SK-N-SH treated with all-trans-retinoic acid at 6 μM for 48 hours (cell line): ENCODE measurements at regions not wholly inside any gene's neighbourhood (a gene's known extent, or its start where the extent isn't known, plus 50 kb on each side); places are given as distances from the start of the nearest gene placed in this dataset.

Source experiments
- ARNTL ChIP-seq: fragments of 450-650 bp; formaldehyde crosslinking; IDR thresholded peaks from 2 replicates; pipeline ENCODE4 v1.5.0; 2020; ENCODE audit warnings: low read depth, mild to moderate bottlenecking, moderate library complexity, borderline replicate concordance
- BACH2 ChIP-seq: fragments of 250-450 bp; sonication (Bioruptor Pico); IDR thresholded peaks from 2 replicates; pipeline ENCODE4 v1.9.0; 2021; ENCODE audit warnings: mild to moderate bottlenecking, borderline replicate concordance
- CREB5 ChIP-seq: fragments of 250-450 bp; sonication (Bioruptor Pico); IDR thresholded peaks from 2 replicates; pipeline ENCODE4 v1.5.1; 2020; ENCODE audit warnings: low read depth, mild to moderate bottlenecking, moderate library complexity
- CSRNP3 ChIP-seq: fragments of 250-450 bp; sonication (Bioruptor Pico); IDR thresholded peaks from 2 replicates; pipeline ENCODE4 v1.5.1; 2021; ENCODE audit warnings: mild to moderate bottlenecking, moderate library complexity
- ESRRG ChIP-seq: fragments of 250-450 bp; sonication (Bioruptor Pico); IDR thresholded peaks from 2 replicates; pipeline ENCODE4 v1.6.1; 2021; ENCODE audit warnings: mild to moderate bottlenecking
- PATZ1 ChIP-seq: fragments of 250-450 bp; sonication (Bioruptor Pico); IDR thresholded peaks from 2 replicates; pipeline ENCODE4 v1.8.0; 2020; ENCODE audit warnings: mild to moderate bottlenecking, moderate library complexity, borderline replicate concordance
- POU6F1 ChIP-seq: fragments of 250-450 bp; sonication (Bioruptor Pico); IDR thresholded peaks from 2 replicates; pipeline ENCODE4 v1.8.0; 2021; ENCODE audit warnings: low read depth, mild to moderate bottlenecking, moderate library complexity, borderline replicate concordance
- PPARA ChIP-seq: fragments of 250-450 bp; sonication (Bioruptor Pico); IDR thresholded peaks from 2 replicates; pipeline ENCODE4 v1.5.0; 2020; ENCODE audit warnings: mild to moderate bottlenecking, borderline replicate concordance
- ZFP3 ChIP-seq: fragments of 250-450 bp; sonication (Bioruptor Pico); IDR thresholded peaks from 2 replicates; pipeline ENCODE4 v1.5.0; 2020; ENCODE audit warnings: mild to moderate bottlenecking, moderate library complexity
- ZFP30 ChIP-seq: fragments of 450-650 bp; formaldehyde crosslinking; IDR thresholded peaks from 2 replicates; pipeline ENCODE4 v1.5.0; 2022; ENCODE audit warnings: mild to moderate bottlenecking, moderate library complexity
- ZNF565 ChIP-seq: fragments of 450-650 bp; formaldehyde crosslinking; conservative IDR thresholded peaks from 2 replicates; pipeline ENCODE4 v1.5.0; 2020; ENCODE audit warnings: low read depth, mild to moderate bottlenecking, moderate library complexity
- TF ChIP-seq, protein P1 (sequence below): fragments of 250-450 bp; sonication (Bioruptor Pico); IDR thresholded peaks from 2 replicates; pipeline ENCODE4 v1.5.0; 2020; ENCODE audit warnings: mild to moderate bottlenecking, moderate library complexity

DNA sequence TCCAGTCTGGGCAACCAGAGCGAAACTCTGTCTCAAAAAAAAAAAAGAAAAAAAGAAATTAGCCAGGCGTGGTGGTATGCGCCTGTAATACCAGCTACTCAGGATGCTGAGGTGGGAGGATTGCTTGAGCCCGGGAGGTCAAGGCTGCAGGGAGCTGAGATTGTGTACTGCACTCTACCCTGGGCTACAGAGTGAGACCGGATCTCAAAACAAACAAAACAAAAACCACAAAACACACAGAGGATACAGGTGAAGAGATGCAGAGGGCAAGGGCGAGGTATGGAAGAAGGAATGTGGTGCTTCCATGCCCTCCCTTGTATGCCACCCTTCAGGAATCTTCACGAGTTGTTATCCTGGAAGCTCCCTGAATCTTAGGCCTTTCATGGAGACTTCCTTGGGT, 68.5 kb downstream of the NDUFS5 start:
- TF ChIP-seq ZFP30: no peak
- TF ChIP-seq ARNTL (CRISPR knock-in tag): no peak
- no peak for TF ChIP-seq PATZ1 (CRISPR knock-in tag)
- no peak for TF ChIP-seq BACH2
- no peak for TF ChIP-seq ZFP3 (CRISPR knock-in tag)
- TF ChIP-seq CSRNP3 (CRISPR knock-in tag): no peak
- TF ChIP-seq ESRRG (CRISPR knock-in tag): no peak
- TF ChIP-seq POU6F1: no peak
- TF ChIP-seq CREB5 (CRISPR knock-in tag): no peak
- no peak for TF ChIP-seq PPARA
- TF ChIP-seq, protein P1, sequence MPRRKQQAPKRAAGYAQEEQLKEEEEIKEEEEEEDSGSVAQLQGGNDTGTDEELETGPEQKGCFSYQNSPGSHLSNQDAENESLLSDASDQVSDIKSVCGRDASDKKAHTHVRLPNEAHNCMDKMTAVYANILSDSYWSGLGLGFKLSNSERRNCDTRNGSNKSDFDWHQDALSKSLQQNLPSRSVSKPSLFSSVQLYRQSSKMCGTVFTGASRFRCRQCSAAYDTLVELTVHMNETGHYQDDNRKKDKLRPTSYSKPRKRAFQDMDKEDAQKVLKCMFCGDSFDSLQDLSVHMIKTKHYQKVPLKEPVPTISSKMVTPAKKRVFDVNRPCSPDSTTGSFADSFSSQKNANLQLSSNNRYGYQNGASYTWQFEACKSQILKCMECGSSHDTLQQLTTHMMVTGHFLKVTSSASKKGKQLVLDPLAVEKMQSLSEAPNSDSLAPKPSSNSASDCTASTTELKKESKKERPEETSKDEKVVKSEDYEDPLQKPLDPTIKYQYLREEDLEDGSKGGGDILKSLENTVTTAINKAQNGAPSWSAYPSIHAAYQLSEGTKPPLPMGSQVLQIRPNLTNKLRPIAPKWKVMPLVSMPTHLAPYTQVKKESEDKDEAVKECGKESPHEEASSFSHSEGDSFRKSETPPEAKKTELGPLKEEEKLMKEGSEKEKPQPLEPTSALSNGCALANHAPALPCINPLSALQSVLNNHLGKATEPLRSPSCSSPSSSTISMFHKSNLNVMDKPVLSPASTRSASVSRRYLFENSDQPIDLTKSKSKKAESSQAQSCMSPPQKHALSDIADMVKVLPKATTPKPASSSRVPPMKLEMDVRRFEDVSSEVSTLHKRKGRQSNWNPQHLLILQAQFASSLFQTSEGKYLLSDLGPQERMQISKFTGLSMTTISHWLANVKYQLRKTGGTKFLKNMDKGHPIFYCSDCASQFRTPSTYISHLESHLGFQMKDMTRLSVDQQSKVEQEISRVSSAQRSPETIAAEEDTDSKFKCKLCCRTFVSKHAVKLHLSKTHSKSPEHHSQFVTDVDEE: no peak
- TF ChIP-seq ZNF565: no peak
